ENCODE measurements at regions not wholly inside any gene's neighbourhood (a gene's known extent, or its start where the extent isn't known, plus 50 kb on each side); places are given as distances from the start of the nearest gene placed in this dataset.

DNA sequence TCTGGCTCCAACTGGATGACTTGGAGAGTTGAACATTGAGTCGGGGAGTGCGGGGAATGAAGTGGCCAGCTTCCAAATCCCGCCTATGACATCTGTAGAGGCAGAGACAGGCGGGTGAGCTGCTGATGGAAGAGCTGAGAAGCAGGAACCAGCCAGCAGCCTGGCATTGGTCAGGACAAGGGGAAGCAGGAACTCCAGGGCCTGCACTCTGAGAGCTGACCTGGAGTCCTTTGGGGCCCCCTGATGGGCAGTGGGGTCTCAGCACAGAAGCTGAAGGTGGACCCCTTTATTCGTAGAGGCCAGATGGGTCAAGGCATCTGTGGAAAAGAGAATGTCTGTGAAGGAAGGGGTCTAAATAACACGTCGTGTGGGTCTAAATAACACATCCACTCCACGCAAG is 57.0 kb downstream of the SEC61G start:
- TF ChIP-seq, protein P1, sequence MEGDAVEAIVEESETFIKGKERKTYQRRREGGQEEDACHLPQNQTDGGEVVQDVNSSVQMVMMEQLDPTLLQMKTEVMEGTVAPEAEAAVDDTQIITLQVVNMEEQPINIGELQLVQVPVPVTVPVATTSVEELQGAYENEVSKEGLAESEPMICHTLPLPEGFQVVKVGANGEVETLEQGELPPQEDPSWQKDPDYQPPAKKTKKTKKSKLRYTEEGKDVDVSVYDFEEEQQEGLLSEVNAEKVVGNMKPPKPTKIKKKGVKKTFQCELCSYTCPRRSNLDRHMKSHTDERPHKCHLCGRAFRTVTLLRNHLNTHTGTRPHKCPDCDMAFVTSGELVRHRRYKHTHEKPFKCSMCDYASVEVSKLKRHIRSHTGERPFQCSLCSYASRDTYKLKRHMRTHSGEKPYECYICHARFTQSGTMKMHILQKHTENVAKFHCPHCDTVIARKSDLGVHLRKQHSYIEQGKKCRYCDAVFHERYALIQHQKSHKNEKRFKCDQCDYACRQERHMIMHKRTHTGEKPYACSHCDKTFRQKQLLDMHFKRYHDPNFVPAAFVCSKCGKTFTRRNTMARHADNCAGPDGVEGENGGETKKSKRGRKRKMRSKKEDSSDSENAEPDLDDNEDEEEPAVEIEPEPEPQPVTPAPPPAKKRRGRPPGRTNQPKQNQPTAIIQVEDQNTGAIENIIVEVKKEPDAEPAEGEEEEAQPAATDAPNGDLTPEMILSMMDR (IDR thresholded peaks at IDR 0.05): no peak
- TF ChIP-seq POLR2A (IDR thresholded peaks at IDR 0.05): no peak
